Activated CD8-positive, alpha-beta memory T cell treated with anti-CD3 and anti-CD28 coated beads for 24 hours (primary cell): ENCODE measurements at regions not wholly inside any gene's neighbourhood (a gene's known extent, or its start where the extent isn't known, plus 50 kb on each side); places are given as distances from the start of the nearest gene placed in this dataset.
"Not testable (repeated sequence)": the region's sequence is repeated elsewhere in the genome, so short reads cannot be mapped to it uniquely, and the experiment has no call there.

ENCODE experiments used
- DNase-seq: peaks from one replicate; pipeline ENCODE4 v3.0.0-alpha.2; 2020

DNA sequence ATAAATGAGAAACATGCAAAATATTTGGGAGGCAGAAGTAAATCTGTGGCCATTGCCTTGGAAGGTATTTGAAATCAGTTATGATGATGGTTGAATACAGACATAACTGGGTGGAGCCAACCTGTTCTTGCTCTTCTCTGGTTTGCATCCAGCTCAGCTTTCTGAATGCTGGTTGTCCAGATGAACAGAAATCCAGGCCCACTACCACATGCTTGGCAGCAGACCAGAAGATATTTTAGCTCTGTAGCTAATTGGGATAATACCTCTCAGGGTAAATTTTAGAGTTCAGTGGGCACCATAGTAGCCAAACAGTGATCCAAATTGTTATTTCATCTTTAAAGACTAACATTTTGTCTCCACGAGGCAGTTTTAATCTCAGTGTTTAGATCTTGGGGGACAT is 308.3 kb downstream of the RAB38 start:
- DNase-seq: no peak

DNA sequence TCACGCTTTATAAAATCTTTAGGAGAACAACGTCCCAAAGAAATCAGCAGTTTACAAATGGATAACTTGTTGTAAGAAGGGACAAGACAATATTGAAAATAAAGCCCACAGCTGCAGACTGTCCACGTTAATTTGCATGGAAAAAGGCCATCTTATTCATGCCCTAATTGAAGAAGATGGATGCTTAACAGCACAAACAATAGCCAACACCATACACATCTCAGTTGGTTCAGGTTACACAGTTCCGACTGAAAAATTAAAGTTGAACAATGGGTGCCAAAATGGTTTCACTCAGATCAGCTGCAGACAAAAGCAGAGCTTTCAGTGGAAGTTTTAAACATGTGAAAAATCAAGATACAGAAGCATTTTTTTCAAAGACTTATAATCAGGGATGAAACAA is 314.2 kb downstream of the RAB38 start:
- no peak for DNase-seq

DNA sequence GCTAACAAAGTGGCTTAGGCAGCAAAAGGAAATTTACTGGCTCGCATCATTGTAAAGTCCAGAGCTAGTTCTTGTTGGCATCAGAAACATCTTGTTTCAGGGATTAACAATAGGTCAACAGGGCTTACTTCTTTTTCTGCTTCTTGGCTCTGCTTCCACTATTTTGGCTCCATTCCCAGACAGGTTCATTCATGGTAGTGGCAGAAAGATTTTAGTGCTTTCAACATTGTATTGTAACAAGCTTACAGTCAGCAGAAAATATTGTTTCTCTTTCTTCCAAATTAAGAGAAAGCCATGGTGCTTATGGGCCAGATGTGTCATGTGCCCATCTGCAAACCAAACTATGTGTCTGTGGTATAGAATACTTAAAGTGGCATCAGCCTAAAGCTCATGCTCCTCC is 315.6 kb downstream of the RAB38 start:
- DNase-seq: no peak

DNA sequence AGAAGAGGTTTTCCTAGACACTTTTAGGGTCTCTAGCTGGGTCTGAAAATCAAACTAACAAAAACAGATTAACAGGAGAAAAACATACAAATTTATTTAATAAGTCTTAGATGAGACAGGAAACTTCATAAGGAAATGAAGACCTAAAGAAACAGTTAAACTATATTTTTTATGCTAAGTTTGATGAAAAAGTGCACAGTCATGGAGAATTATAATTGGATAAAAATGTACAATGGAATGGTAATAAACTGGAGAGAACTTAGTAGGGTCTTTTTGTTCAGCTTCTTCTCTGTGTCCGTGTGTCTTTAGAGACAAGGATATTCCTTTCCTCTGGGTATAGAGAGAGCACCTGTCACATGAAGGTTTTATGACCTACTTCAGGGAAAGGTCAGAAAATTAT is 323.4 kb downstream of the RAB38 start:
- no peak for DNase-seq

DNA sequence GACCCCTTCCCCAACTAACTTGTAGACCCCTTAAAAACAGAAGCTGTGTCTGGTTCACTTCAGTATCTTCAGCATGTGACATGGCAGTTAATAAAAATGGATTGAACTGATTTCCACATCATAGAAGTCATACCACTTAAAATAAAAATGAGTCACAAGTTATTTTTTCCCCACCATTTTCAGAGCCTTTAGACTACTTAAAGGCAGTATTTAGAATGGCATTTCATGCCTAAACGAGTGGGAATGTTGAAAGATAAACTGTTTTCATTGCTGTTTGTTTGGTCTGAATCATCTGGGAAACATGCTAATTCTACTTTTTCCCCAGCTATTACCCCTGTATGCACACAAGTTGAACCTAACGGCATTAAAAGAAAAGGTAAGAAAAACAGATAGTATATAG is 324.0 kb downstream of the RAB38 start:
- no peak for DNase-seq

DNA sequence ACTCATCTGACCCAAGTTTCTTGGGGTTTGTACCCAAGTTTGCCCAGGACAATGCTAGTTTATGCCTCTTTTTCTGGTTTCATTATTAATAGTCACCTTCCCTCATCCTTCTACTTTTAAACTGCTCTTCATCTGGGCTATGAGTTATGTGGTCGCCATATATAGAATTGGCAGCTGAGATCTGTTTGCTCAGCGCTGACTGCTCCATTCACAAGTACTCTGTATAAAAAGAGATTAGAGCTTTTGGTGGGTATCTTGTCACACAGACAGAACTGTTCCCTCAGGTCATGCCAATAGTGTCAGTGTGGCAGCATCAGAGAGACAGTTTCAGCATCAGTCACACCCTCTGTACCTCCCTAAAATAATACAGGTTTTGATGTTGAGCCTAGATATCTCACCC is 326.0 kb downstream of the RAB38 start:
- DNase-seq: no peak

DNA sequence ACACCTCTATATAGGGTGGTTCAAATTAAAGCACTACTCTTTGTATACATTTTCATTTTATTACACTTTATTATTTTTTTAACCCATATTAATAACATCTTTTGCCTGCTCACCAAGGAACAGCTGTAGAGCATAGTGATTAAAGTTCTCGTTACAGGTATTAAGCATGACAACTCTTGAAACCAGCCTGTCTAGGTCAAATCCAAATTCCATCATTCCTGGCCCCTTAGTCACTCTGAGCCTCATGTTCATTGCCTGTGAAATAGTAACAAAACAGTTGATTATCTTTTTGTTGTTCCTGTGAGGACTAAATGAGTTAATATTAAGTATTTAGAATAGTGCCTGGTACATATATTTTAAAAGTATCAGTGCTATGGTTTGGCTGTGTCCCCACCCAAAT is 334.5 kb downstream of the RAB38 start:
- DNase-seq: no peak

DNA sequence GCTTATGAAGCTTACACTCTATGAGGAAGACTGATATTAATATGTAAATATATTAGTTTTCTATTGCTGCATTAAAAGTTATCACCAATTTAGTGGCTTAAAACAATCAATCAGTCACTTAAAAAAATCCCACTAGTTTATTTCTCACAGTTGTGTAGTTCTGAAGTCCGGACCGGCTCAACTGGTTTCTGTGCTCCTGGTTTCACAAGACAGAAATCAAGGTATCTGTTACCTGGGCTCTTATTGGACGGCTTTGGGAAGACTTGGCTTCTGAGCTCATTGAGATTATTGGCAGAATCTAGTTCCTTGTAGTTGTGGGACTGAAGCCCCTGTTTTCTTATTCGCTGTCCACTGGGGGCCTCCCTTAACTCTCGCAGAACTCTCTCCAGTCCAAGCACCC is 343.0 kb downstream of the RAB38 start:
- no peak for DNase-seq

DNA sequence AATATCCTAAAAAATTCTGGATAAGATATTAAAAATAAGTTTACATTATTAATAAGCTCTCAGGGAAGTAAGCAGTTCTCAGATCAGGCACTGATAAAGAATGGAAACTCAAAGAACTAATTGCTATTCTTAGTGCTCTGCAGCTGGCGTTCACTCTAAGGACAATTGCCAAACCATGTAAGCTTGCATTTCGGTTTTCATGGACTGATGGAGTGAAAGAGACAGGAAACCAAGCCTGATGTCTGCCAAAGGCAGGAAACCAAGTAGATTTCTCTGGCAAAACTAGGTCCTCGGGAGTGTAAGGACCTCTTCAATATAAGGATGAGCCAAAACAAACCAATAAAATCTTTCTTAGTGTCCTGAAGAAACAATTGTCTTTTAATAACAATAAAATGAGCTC is 355.2 kb downstream of the RAB38 start:
- no peak for DNase-seq

DNA sequence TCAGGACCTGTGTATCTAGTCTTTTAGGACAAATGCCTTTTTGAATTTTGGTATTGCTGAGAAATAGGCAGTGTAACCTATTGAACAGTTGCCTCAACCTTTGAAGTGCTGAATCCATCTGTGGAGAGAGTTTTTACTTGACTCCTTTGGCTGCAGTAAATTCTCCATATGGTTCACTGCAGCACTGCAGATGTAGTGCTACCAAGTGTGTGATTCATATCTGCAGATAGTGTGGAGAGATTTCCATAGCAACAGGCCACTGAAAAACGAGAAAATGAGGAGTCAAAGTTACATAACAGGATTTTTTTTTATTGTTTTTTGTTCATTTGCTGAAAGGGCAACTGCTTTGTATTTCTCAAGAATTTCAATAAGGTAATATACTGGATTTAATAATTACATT is 356.1 kb downstream of the RAB38 start:
- DNase-seq: no peak

DNA sequence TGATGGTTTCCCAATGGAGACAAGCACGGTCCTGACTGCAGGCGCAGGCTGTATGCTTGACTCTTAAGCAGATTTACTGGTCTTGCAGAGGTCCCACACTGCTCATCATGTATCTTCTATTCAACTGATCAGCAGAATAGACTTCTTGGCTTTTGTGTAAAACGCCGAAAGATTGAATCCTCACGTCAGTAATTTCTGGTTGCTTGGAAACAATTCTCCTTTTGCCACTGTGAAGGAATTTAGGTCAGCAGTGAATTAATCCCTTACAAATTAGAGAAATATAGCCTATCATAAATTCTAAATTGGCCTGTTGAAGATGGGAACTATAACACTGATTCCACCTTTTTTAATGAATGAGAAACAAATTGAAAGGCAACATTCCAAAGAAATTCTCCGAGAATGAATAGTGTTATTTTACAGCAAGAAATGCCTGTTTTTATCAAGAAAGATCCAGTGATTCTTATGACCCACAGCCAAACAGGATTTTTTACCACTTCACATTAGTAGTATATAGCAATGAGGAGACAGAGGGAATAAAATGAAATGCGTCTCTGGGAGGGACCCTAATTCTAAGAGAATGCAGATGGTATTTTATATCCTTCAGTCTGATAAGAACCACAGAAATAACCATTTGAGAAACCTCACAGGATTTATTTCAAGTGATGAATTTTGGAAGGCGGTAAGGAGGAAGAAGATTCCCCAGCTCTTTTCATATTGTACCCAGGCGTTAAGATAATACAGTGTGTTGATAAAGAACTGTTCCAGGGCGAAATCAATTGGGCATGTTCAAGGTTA is 362.5 kb downstream of the RAB38 start:
- no peak for DNase-seq

DNA sequence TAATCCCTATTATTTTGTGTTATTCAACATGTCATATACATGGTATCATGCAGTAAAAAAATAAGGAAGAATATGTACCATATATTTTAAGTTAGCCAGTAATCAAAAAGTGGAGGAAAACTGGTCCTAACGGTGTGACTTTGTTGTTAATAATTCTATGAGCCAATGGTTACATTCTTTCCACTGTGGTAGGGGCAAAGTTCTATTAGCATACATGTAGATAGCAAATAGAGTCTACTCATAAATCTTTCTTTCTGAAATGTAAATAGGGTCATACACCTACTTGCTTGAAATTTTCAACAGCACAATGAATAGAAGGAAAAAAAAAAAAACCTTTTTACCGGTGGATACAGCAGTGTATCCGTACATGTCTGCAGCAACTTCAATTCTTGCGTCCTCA is 364.8 kb downstream of the RAB38 start:
- DNase-seq: no peak

DNA sequence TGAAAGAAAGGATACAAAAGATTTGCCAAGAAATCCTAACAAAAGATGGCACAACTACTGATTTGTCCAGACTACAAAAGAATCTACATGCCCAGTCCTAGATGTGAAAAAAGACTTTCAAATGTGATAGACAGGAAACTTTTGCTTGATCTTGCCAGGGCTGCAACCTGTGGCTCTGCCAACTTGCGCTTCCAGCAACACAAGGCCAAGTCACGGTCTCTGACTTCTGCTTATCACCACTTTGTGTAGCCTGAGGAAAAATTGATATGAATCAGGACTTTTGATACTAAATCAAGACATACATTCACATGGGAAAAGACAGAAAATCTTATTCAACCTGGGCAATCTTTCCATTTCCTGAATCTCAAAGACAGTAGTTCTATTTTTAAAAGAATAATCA is 366.0 kb downstream of the RAB38 start:
- DNase-seq: no peak

DNA sequence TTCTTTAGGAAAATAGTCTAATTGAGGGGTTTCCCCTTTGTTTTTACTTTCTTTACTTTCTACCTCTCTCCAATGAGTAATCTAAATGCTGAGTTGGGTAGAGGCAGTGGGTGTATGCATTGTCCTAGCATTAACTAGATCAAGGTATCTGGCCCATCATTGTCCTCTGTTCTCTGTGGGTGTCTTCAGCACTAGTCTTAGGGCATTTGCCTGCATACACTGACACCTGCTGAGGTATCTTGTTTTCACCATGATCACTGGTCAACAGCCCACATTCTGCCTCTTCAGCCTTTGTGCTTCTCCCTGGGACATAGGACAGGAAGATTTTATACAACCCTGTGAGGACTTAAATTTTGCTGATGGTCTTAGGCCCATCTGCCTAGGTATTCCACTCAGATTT is 371.1 kb downstream of the RAB38 start:
- DNase-seq: no peak

DNA sequence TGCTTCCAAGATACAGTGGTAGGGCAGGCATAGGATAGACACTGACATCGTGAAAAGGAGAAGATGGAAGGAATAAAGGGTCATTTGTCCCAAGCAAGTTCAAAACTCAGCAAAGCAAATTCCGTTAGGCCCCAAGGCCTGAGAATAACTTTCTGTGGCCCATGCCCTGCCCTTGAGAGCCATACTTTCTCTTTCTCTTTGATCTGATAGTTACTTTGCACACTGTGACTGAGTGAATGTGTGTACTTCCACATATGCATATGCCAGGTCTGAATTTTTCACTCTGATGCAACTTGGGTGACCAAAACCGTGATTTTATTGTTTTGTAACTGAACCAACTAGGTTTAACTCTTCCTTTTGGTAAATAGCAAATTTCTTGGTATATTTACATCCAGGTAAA is 371.5 kb downstream of the RAB38 start:
- no peak for DNase-seq

DNA sequence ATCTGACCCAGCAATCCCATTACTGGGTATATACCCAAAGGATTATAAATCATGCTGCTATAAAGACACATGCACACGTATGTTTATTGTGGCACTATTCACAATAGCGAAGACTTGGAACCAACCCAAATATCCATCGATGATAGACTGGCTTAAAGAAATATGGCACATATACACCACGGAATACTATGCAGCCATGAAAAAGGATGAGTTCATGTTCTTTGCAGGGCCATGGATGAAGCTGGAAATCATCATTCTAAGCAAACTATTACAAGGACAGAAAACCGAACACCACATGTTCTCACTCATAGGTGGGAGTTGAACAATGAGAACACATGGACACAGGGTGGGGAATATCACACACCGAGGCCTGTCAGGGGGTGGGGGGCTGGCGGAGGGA is 390.4 kb downstream of the RAB38 start:
- not testable (repeated sequence) for DNase-seq

DNA sequence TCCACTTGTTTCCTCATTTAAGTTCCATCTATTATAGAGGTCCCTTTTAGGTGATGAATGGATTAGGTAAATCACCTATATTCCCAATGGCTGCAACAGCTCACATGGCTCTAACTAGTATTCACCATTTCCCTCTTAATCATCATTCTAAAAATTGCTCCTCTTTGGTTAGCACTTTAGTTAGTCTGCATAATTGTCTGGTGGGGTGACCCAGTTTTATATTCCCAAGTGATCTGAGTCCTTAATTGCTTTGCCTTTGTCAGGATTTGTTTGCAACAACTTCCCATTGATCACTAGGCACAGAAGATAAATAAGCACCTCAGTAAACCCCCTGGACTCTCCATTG is 395.2 kb downstream of the RAB38 start:
- no peak for DNase-seq

DNA sequence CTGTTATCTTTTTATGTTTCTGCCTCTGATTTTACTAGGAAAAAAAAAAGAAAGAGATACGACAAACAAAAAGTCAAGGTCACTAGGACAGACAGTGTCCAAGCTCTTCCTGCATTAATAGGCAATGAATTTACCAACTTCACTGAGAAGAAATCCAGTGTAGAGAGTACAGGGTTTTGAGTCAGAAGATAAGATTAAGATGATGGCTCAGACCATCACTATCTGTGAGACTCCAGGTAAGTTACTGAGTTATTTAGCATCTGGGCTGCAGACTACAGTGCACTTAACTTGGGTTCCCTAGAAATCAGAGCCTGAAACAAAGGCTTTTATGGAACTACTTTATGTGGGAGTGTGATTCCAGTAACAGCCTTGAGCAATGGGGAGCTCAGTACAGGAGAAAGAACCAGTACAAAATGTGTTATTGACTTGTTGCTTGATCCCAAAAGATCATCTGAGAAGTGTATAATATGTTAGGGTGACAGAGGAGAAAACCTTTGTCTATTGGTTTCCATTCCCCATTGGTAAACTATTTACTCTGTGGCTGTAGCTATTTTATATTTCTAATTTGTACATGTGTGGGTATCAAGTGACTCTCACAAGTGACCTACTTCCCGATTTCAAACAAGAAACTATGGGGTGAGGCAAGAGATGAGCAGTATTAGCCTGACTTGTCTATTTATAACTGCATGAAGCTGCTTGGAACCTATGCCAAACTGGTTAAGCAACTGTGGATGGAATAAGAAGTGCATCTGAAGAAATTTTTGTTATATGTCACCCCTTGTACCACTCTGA is 395.8 kb downstream of the RAB38 start:
- no peak for DNase-seq

DNA sequence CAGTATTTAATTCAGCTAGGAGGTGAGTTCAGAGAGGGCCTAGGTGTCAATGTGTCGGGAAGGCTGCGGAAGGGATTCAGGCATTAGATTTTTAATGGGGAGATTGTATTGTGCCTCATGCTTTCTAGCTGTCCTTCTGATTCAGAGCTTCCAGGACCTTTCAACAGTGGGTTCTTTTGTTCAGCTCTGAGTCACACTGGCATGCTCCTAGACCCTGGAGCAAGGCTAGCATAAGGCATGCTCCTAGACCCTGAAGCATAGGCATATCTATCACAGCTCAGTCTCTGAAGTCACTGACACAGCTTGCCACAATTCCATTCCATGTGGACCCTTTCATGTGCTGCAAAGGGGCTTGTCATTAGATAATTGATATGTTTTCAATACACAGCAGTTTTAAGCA is 396.9 kb downstream of the RAB38 start:
- DNase-seq: no peak

DNA sequence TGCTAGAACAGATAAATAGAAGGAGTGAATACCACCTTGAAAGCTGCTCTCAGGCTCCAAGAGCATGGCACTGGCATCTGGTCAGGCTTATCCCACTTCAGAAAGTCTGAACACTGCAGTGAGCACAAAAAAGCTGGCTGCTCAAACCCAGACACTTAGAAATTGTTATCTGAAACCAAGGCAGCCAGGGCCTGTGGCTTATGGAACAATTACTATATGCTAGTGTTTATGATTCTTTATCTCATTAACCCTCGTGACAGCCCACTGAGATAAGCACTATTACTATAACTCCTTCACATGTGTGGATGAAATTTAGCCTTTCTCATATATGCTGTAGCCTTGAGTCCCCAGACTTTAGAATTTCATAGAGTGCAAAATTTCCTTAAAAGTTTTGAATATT is 400.2 kb downstream of the RAB38 start:
- DNase-seq: no peak

DNA sequence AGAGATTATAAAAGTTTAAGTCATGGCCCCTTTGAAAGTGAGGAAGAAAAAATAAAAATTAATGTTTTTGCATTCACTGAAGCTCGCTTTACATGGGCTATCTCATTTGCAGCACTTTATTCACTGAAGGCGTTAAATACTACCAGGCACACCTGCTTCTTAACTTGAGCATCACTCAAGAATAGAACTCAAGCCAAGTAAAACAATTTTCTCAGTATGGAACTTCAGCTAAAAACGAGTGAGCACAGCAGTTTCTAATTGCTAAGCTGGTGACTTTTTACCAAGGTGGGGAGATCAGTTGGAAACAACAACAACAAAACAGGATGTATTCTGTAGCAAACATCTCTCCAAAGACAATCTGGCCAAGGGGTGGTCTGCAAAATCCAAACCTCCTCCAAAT is 405.6 kb downstream of the RAB38 start:
- DNase-seq: no peak

DNA sequence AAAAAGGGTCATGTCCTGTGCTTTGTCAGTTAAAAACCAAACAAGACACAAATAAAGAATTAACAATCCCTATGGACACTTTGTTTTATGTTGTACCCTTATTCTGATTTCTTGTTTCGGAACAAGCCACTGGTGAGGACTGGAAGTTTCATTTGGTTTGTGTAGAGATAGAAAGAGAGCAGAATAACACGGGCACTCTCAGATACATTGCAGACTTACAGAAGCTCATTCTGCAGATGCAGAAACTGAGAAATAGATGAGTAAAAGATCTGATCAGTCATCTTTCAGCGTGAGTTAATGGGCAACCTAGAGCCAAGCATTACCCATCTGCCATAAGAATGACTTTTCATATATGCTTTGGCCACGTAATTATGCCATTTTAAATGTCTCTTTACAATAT is 407.6 kb downstream of the RAB38 start:
- DNase-seq: no peak

DNA sequence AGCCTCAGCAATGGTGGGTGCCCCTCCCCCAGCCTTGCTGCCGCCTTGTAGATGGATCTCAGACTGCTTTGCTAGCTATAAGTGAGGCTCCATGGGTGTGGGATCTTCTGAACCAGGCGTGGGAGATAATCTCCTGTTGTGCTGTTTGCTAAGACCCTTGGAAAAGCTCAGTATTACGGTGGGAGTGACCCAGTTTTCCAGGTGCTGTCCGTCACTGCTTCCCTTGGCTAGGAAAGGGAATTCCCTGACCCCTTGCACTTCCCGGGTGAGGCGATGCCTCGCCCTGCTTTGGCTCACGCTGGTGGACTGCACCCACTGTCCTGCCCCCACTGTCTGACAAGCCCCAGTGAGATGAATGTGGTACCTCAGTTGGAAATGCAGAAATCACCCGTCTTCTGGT is 411.2 kb downstream of the RAB38 start:
- not testable (repeated sequence) for DNase-seq

DNA sequence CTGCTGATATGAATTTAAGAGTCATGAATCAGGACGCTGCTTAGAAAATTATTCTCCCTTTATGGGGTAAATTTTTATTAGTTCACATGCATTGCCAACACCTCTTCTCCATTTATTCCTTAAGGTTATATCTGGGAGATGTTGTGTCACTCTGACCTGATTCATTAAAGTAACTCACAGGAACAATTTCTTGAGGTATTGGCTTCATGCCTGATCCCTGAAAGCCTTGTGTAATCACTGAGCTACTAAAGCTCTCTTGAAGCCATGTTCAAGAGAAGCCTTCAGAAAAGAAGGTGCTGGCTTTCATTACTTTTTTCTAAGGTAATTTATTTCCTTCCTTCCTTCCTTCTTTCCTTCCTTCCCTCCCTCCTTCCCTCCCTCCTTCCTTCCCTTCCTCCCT is 420.6 kb downstream of the RAB38 start:
- DNase-seq: no peak

DNA sequence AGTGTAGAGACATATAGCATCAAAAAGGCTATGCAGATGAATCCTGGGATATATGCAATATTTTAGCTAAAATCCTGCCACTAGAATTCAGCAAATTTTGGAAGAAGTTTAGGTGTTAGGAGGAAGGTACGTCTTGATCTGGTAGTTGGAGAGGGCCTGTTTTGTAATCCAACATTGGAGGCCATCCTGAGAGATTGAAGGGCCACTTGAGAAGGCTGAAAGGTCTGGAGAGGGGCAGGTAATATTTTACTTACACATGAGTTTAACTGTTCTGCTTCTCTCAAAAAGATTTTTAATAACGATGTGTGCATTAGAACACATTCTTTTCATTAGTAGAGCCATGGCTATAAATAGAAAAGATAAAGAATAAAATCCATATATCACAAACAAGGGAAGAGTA is 422.1 kb downstream of the RAB38 start:
- DNase-seq: no peak
